SU-DHL-6 (cell line): ENCODE measurements at regions not wholly inside any gene's neighbourhood (a gene's known extent, or its start where the extent isn't known, plus 50 kb on each side); places are given as distances from the start of the nearest gene placed in this dataset.

Source experiments
- H2AFZ ChIP-seq: fragments of 200-600 bp; sonication (generic); 2 replicates; pipeline ENCODE4 v1.6.1; 2014; ENCODE audit warnings: low read depth, mild to moderate bottlenecking, moderate library complexity, mixed read lengths, antibody characterized with exemption, low read length; ENCODE audit not compliant: severe bottlenecking
- H3F3A ChIP-seq: fragments of 200-600 bp; shearing (Covaris generic); 2 replicates; pipeline ENCODE4 v1.6.0; 2016; ENCODE audit warnings: antibody characterized with exemption, mild to moderate bottlenecking; ENCODE audit not compliant: insufficient read depth
- H3K27ac ChIP-seq: fragments of 200-600 bp; sonication (generic); 2 replicates; pipeline ENCODE4 v1.5.1; 2016; ENCODE audit warnings: low read depth, mild to moderate bottlenecking, low read length, moderate library complexity, mixed read lengths
- H3K27me3 ChIP-seq: fragments of 200-600 bp; sonication (generic), shearing (Covaris generic); 2 replicates; pipeline ENCODE4 v1.6.0; 2014; ENCODE audit warnings: mild to moderate bottlenecking, low read length
- H3K36me3 ChIP-seq: fragments of 200-600 bp; sonication (generic); 2 replicates; pipeline ENCODE4 v1.6.1; 2014; ENCODE audit warnings: mild to moderate bottlenecking, low read length, mixed read lengths
- H3K4me2 ChIP-seq: fragments of 300-600, 200-600 bp; shearing (Covaris generic), sonication (generic); 2 replicates; pipeline ENCODE4 v1.6.0; 2014; ENCODE audit warnings: low read length, low read depth, mild to moderate bottlenecking; ENCODE audit not compliant: poor library complexity, severe bottlenecking
- H3K4me3 ChIP-seq: fragments of 200-600 bp; sonication (generic); 2 replicates; pipeline ENCODE4 v1.5.1; 2014; ENCODE audit warnings: antibody characterized with exemption, low read length, mild to moderate bottlenecking, mixed read lengths; ENCODE audit not compliant: insufficient read depth, poor library complexity, severe bottlenecking
- H3K79me2 ChIP-seq: fragments of 200-600 bp; sonication (generic); 2 replicates; pipeline ENCODE4 v1.6.1; 2014; ENCODE audit warnings: mild to moderate bottlenecking, low read length, moderate library complexity; ENCODE audit not compliant: insufficient read depth
- H3K9ac ChIP-seq: fragments of 200-600 bp; sonication (generic); 2 replicates; pipeline ENCODE4 v1.7.0; 2014; ENCODE audit warnings: mild to moderate bottlenecking, low read length
- H3K9me2 ChIP-seq: fragments of 200-600 bp; sonication (generic); replicated peaks from 2 replicates; pipeline ENCODE4 v1.6.1; 2014; ENCODE audit warnings: low read length; ENCODE audit not compliant: insufficient read depth
- H3K9me3 ChIP-seq: fragments of 200-600 bp; sonication (generic); 2 replicates; pipeline ENCODE4 v1.6.1; 2014; ENCODE audit warnings: low read length, mixed read lengths; ENCODE audit not compliant: insufficient read depth
- H4K20me1 ChIP-seq: fragments of 200-600 bp; sonication (generic); 2 replicates; pipeline ENCODE4 v1.6.1; 2014; ENCODE audit warnings: low read depth, mild to moderate bottlenecking, antibody characterized with exemption, low read length, moderate library complexity, mixed read lengths
- EZH2phosphoT487 ChIP-seq: fragments of 200-600 bp; sonication (generic), shearing (Covaris generic); conservative IDR thresholded peaks from 2 replicates; pipeline ENCODE4 v1.6.1; 2018; ENCODE audit warnings: mild to moderate bottlenecking, antibody characterized with exemption, low read length, moderate library complexity, mixed read lengths
- TF ChIP-seq, protein P1 (sequence below): fragments of 200-600 bp; sonication (generic); IDR thresholded peaks from one replicate; pipeline ENCODE4 v1.5.1; 2017; ENCODE audit warnings: antibody characterized with exemption, mild to moderate bottlenecking, low read length, moderate library complexity; ENCODE audit not compliant: insufficient read depth, poor library complexity, severe bottlenecking

DNA sequence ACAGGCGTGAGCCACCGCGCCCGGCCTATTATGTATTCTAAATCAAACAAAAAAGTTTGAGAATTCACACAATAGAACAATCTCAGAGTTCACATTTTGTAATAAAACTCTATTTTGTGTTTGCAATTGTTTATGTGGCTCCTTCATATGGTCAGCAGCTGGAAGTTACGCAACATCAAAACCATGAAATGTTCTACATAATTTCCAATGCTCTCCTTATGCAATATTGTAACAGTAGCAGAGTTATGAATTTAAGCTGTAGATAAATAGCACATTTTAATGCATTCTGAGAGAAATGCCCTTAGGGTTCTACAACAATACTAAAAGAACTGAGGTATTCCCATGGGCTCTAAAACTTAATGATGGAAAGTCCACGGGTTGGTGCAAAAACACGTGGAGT, 62.3 kb upstream of the COL11A1 start:
- H3K9me3 ChIP-seq: no peaks in the 10 kb centered on the region
- no peak overlapping the region for H3K4me2 ChIP-seq
- H3K9ac ChIP-seq: no peak overlapping the region
- H3K9me2 ChIP-seq: no peaks in the 10 kb centered on the region
- H4K20me1 ChIP-seq: no peaks in the 10 kb centered on the region
- H3K79me2 ChIP-seq: no peaks in the 10 kb centered on the region
- H3K36me3 ChIP-seq: no peaks in the 10 kb centered on the region
- no peak overlapping the region for H3K4me3 ChIP-seq
- TF ChIP-seq EZH2phosphoT487: no peak
- TF ChIP-seq, protein P1, sequence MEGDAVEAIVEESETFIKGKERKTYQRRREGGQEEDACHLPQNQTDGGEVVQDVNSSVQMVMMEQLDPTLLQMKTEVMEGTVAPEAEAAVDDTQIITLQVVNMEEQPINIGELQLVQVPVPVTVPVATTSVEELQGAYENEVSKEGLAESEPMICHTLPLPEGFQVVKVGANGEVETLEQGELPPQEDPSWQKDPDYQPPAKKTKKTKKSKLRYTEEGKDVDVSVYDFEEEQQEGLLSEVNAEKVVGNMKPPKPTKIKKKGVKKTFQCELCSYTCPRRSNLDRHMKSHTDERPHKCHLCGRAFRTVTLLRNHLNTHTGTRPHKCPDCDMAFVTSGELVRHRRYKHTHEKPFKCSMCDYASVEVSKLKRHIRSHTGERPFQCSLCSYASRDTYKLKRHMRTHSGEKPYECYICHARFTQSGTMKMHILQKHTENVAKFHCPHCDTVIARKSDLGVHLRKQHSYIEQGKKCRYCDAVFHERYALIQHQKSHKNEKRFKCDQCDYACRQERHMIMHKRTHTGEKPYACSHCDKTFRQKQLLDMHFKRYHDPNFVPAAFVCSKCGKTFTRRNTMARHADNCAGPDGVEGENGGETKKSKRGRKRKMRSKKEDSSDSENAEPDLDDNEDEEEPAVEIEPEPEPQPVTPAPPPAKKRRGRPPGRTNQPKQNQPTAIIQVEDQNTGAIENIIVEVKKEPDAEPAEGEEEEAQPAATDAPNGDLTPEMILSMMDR: no peak
- H3K27ac ChIP-seq: no peak overlapping the region
- no peak overlapping the region for H2AFZ ChIP-seq
- H3F3A ChIP-seq: no peaks in the 10 kb centered on the region
- no peaks in the 10 kb centered on the region for H3K27me3 ChIP-seq

DNA sequence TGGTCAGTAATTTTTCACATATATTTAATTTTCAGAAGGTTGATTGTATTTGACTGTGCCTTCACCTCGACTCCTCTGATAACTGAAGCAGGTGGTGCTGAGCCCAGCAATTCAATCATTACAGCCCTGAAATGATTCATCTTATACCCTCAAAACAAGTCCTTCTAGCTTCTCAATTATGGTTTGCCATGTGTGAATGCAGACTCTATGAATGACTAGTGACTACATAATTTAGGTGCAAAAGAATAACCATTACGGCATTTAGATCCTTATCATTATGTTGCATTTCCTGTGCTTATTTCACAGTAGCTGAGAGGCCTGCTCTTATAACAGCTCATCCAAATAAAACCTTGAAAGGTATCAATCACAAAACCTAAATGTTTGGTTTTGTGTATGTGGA, 54.0 kb upstream of the COL11A1 start:
- H3K9me2 ChIP-seq: no peaks in the 10 kb centered on the region
- H3K4me2 ChIP-seq: no peak overlapping the region
- H3K27me3 ChIP-seq: no peaks in the 10 kb centered on the region
- no peak overlapping the region for H3K9ac ChIP-seq
- no peaks in the 10 kb centered on the region for H3K9me3 ChIP-seq
- no peaks in the 10 kb centered on the region for H3K36me3 ChIP-seq
- no peaks in the 10 kb centered on the region for H3F3A ChIP-seq
- H3K27ac ChIP-seq: no peak overlapping the region
- H2AFZ ChIP-seq: no peak overlapping the region
- no peaks in the 10 kb centered on the region for H3K79me2 ChIP-seq
- H3K4me3 ChIP-seq: no peak overlapping the region
- no peaks in the 10 kb centered on the region for H4K20me1 ChIP-seq
- TF ChIP-seq, protein P1: no peak
- TF ChIP-seq EZH2phosphoT487: no peak

DNA sequence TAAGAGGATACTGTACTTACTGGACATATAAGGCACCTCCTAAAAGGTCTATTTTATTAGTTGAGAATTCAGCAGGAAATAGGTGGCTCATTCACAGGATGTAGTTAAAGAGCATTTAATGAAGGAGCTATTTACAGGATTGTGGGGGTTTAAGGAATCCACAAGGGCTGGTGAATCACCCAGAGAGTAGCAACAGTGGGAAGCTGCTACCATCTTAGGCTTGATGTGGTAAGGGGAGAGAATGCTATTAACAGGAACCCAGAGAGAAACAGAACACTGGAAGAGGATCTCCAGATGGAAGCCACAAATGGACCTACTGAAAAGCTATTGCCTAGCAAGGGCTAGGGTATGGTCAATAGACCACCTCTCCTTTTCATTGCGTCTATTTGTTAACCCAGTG, 52.0 kb upstream of the COL11A1 start:
- Histone ChIP-seq H3K9me3 (no peaks in the 10 kb centered on the region), H3K27me3 (no peaks in the 10 kb centered on the region), H2AFZ (no peak overlapping the region), H3K4me2 (no peak overlapping the region), H4K20me1 (no peaks in the 10 kb centered on the region), H3F3A (no peaks in the 10 kb centered on the region), H3K79me2 (no peaks in the 10 kb centered on the region), H3K36me3 (no peaks in the 10 kb centered on the region), H3K9me2 (no peaks in the 10 kb centered on the region), H3K4me3 (no peak overlapping the region), H3K9ac (no peak overlapping the region), H3K27ac (no peak overlapping the region)
- TF ChIP-seq, protein P1: no peak
- no peak for TF ChIP-seq EZH2phosphoT487
